Pancreas (tissue), 10 donors: ENCODE measurements at regions not wholly inside any gene's neighbourhood (a gene's known extent, or its start where the extent isn't known, plus 50 kb on each side); places are given as distances from the start of the nearest gene placed in this dataset.
A peak's percentile ranks its signal among the peaks of the same experiment; 100 is the strongest.
"Not testable (repeated sequence)": the region's sequence is repeated elsewhere in the genome, so short reads cannot be mapped to it uniquely, and the experiment has no call there.

ENCODE experiments used
- ATAC-seq, 4 donors: fragments of 200-7000 bp; cut with Tn5 transposase; one replicate each; pipeline versions ENCODE4 v1.8.0 to v1.9.1; 2020; ENCODE audit warnings: mild to moderate bottlenecking in 4 of 4, moderate library complexity in 4 of 4
- DNase-seq, 6 donors: peaks; one replicate each; pipeline ENCODE4 v3.0.0-alpha.2; 2020
- FAIRE-seq: peaks from 2 replicates; lab custom pipeline; 2012; peaks lifted over from hg19 to GRCh38; lab: Jason Lieb, UNC
- H3K27ac ChIP-seq, 4 donors: fragments of 200-600 bp; sonication (generic); 1 replicate in 3 of 4; 2 replicates in 1 of 4; pipeline versions ENCODE4 v1.5.0 to v1.8.0; 2020
- H3K27me3 ChIP-seq, 4 donors: fragments of 200-600 bp; one replicate each; pipeline ENCODE4 v1.8.0; 2021
- H3K36me3 ChIP-seq, 3 donors: fragments of 200-600 bp; sonication (generic) in 1 of 3; one replicate each; pipeline versions ENCODE4 v1.5.0 to v1.8.0; 2020 to 2021
- H3K4me1 ChIP-seq, 3 donors: fragments of 200-600 bp; one replicate each; pipeline ENCODE4 v1.8.0; 2021
- H3K4me3 ChIP-seq, 4 donors: fragments of 200-600 bp; sonication (generic) in 2 of 4; one replicate each; pipeline versions ENCODE4 v1.5.0 to v1.8.0; 2020 to 2021
- H3K9me3 ChIP-seq, 4 donors: fragments of 200-600 bp; one replicate each; pipeline ENCODE4 v1.8.0; 2021
- WGBS, 2 donors: extraction: QIAGEN DNeasy Blood & Tissue Kit; methylation state at CpG; one replicate each; pipeline ENCODE4 v1.1.7; 2013; 5-methylcytosine and 5-hydroxymethylcytosine counted together
- intact Hi-C, 3 donors: fragments of 100-400 bp; cut with DNase I; formaldehyde crosslinking; loops; one replicate each; pipeline versions ENCODE4 v1.11.1 to v1.14.2; 2022
- donor health status: healthy with polysubstance abuse.
- donor health status: DM: no; HTN: no; CAD: no; lungs with moderate emphysema.
- donor health status: DM: no; HTN: no; CAD: no.
- donor health status: control.
- donor health status: control.
- donor health status: Bipolar disorder and iron deficiency.
- donor health status: DM: yes; HTN: yes; CAD: no.
- donor health status: DM: no; HTN: no; CAD: no.
- donor health status: DM: no; HTN: no; CAD: no.
- donor health status: DM: yes; HTN: yes; CAD: no.

- H3K27me3 ChIP-seq, FAIRE-seq, H3K36me3 ChIP-seq, H3K4me1 ChIP-seq, intact Hi-C loops, H3K27ac ChIP-seq, H3K4me3 ChIP-seq, H3K9me3 ChIP-seq: not testable (repeated sequence)
- 13 to 19% methylated on average over 26 of the region's 26 CpGs for WGBS, 2 donors
- DNase-seq: peak in 4 of 6 donors; percentile 7 to 55 (median 14)
- peak; percentile 46 to 70 (median 64) for ATAC-seq
Observed at GRCh38 chr1:143803927-143804411, 167.8 kb downstream of the FAM72C start.

- H3K9me3 ChIP-seq, H3K4me3 ChIP-seq, intact Hi-C loops, H3K27ac ChIP-seq, H3K36me3 ChIP-seq, H3K4me1 ChIP-seq, H3K27me3 ChIP-seq, FAIRE-seq, DNase-seq: not testable (repeated sequence)
- ATAC-seq: peak; percentile 63 to 88 (median 87)
- WGBS, 2 donors: no CpG with 5 or more reads among the region's 13 CpGs
Observed at GRCh38 chr1:143803095-143803494, 168.7 kb downstream of the FAM72C start.

GRCh38 chr1:143799568-143800187 lies 172.1 kb downstream of the FAM72C start:
- WGBS, 2 donors: no CpG with 5 or more reads among the region's 22 CpGs
- not testable (repeated sequence) for FAIRE-seq, DNase-seq

GRCh38 chr1:143796369-143796768 lies 175.4 kb downstream of the FAM72C start:
- H3K36me3 ChIP-seq, FAIRE-seq, H3K27me3 ChIP-seq, H3K27ac ChIP-seq, H3K4me3 ChIP-seq, intact Hi-C loops, DNase-seq, H3K4me1 ChIP-seq, H3K9me3 ChIP-seq: not testable (repeated sequence)
- no CpG with 5 or more reads among the region's 3 CpGs for WGBS, 2 donors
- ATAC-seq: peak in 3 of 4 donors; percentile 46 to 75 (median 64)

More at GRCh38 chr1:143799568-143800187, 172.1 kb downstream of the FAM72C start:
- intact Hi-C loops, H3K36me3 ChIP-seq, H3K4me3 ChIP-seq, H3K9me3 ChIP-seq, H3K4me1 ChIP-seq, H3K27ac ChIP-seq, H3K27me3 ChIP-seq: not testable (repeated sequence)
- peak in 3 of 4 donors; percentile 55 to 71 (median 66) for ATAC-seq

GRCh38 chr1:143792047-143792937 lies 179.5 kb downstream of the FAM72C start:
- FAIRE-seq, H3K9me3 ChIP-seq, intact Hi-C loops, H3K36me3 ChIP-seq, H3K4me3 ChIP-seq, H3K27ac ChIP-seq, DNase-seq, H3K4me1 ChIP-seq, H3K27me3 ChIP-seq: not testable (repeated sequence)
- no CpG with 5 or more reads among the region's 57 CpGs for WGBS, 2 donors
- ATAC-seq: peak in 3 of 4 donors; percentile 16 to 59 (median 32)

- H3K36me3 ChIP-seq, H3K27ac ChIP-seq, intact Hi-C loops, FAIRE-seq, ATAC-seq, H3K4me1 ChIP-seq, H3K9me3 ChIP-seq, DNase-seq, H3K27me3 ChIP-seq, H3K4me3 ChIP-seq: not testable (repeated sequence)
- no CpG with 5 or more reads among the region's 3 CpGs for WGBS, 2 donors
Observed at GRCh38 chr1:143786381-143786780, 185.4 kb downstream of the FAM72C start.

GRCh38 chr1:143785883-143786282 lies 185.9 kb downstream of the FAM72C start:
- ATAC-seq, H3K4me1 ChIP-seq, FAIRE-seq, H3K4me3 ChIP-seq, DNase-seq, H3K9me3 ChIP-seq, intact Hi-C loops, H3K36me3 ChIP-seq, H3K27ac ChIP-seq, H3K27me3 ChIP-seq: not testable (repeated sequence)
- 64% methylated on average over 2 of the region's 7 CpGs; no CpG with 5 or more reads in 1 of the 2 donors for WGBS, 2 donors

GRCh38 chr1:143784239-143784882 lies 187.4 kb downstream of the FAM72C start:
- H3K27ac ChIP-seq, H3K27me3 ChIP-seq, H3K4me1 ChIP-seq, H3K9me3 ChIP-seq, intact Hi-C loops, ATAC-seq, H3K36me3 ChIP-seq, H3K4me3 ChIP-seq, FAIRE-seq, DNase-seq: not testable (repeated sequence)
- 86 to 96% methylated on average over 3 to 4 of the region's 11 CpGs for WGBS, 2 donors

GRCh38 chr1:143778178-143778577 lies 193.6 kb downstream of the FAM72C start:
- H3K27ac ChIP-seq, H3K4me1 ChIP-seq, H3K36me3 ChIP-seq, H3K9me3 ChIP-seq, H3K4me3 ChIP-seq, intact Hi-C loops, H3K27me3 ChIP-seq, FAIRE-seq, DNase-seq: not testable (repeated sequence)
- WGBS, 2 donors: no CpG with 5 or more reads among the region's 1 CpG
- peak; percentile 67 to 93 (median 81) for ATAC-seq

GRCh38 chr1:143764831-143765230 lies 207.0 kb downstream of the FAM72C start:
- H3K4me3 ChIP-seq, H3K27ac ChIP-seq, FAIRE-seq, ATAC-seq, H3K4me1 ChIP-seq, DNase-seq, intact Hi-C loops, H3K36me3 ChIP-seq, H3K9me3 ChIP-seq, H3K27me3 ChIP-seq: not testable (repeated sequence)
- 43 to 65% methylated on average over 2 of the region's 2 CpGs for WGBS, 2 donors

GRCh38 chr1:143760366-143760765 lies 211.4 kb downstream of the FAM72C start:
- not testable (repeated sequence) for H3K36me3 ChIP-seq, H3K27ac ChIP-seq

More at GRCh38 chr1:143760366-143760765, 211.4 kb downstream of the FAM72C start:
- H3K4me3 ChIP-seq, H3K9me3 ChIP-seq, DNase-seq, FAIRE-seq, H3K27me3 ChIP-seq, intact Hi-C loops, ATAC-seq, H3K4me1 ChIP-seq: not testable (repeated sequence)
- 57 to 63% methylated on average over 5 of the region's 7 CpGs for WGBS, 2 donors
